ENCODE measurements at regions not wholly inside any gene's neighbourhood (a gene's known extent, or its start where the extent isn't known, plus 50 kb on each side); places are given as distances from the start of the nearest gene placed in this dataset.
"Not testable (repeated sequence)": the region's sequence is repeated elsewhere in the genome, so short reads cannot be mapped to it uniquely, and the experiment has no call there.

DNA sequence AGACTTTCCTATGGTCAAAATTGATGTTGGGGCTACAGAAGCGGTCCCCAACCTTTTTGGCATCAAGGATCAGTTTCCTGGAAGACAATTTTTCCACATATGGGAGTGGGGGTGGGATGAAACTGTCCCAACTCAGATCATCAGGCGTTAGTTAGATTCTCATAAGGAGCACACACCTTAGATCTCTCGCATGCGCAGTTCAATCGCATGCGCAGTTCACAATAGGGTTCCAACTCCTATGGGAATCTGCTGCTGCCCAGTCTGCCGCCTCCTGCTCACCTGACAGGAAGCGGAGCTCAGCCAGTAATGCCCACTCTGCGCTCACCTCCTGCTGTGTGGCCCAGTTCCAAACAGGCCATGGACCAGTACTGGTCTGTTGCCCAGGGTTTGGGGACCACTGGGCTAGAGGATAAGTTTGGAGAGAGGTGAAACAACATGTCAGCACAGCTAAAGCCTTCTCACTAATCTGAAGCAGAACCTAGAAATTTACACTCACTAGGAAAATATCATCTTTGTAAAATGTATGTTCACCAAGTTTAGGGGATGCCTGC is 410.8 kb upstream of the ZNF804A start:
- TF ChIP-seq, protein P1, sequence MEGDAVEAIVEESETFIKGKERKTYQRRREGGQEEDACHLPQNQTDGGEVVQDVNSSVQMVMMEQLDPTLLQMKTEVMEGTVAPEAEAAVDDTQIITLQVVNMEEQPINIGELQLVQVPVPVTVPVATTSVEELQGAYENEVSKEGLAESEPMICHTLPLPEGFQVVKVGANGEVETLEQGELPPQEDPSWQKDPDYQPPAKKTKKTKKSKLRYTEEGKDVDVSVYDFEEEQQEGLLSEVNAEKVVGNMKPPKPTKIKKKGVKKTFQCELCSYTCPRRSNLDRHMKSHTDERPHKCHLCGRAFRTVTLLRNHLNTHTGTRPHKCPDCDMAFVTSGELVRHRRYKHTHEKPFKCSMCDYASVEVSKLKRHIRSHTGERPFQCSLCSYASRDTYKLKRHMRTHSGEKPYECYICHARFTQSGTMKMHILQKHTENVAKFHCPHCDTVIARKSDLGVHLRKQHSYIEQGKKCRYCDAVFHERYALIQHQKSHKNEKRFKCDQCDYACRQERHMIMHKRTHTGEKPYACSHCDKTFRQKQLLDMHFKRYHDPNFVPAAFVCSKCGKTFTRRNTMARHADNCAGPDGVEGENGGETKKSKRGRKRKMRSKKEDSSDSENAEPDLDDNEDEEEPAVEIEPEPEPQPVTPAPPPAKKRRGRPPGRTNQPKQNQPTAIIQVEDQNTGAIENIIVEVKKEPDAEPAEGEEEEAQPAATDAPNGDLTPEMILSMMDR (IDR thresholded peaks at IDR 0.05; ENCODE audit: insufficient read depth, low read length, poor library complexity, severe bottlenecking), result no peak
- DNase-seq (ENCODE audit: extremely low read depth, insufficient read length), result no peak
- no peak overlapping the region for H3K4me3 ChIP-seq (replicated peaks; ENCODE audit: low read depth, low read length)
- H3K36me3 ChIP-seq (ENCODE audit: control insufficient read depth, insufficient read depth, low read length), result no peaks in the 10 kb centered on the region
- H3K27me3 ChIP-seq (replicated peaks; ENCODE audit: control insufficient read depth, insufficient read depth, low read length), result no peaks in the 10 kb centered on the region

DNA sequence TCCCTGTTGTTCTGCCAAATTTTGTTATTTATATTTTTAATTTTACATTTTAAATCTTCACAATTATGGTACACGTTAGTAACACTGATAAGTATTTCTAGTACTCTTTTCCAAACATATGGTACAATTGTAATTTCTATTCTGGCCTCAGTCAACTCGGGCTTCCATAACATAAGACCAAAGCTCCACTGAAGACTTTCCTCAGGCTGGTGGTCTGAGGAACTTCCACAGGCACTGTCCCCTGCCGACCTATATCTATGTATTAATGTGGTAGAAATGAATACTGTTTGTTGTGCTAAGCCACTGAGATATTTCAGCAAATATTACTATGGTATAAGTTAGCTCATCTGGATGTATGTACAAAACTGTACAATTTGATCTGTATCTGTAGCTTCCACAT is 407.6 kb upstream of the ZNF804A start:
- no peak overlapping the region for H3K4me3 ChIP-seq (replicated peaks; ENCODE audit: low read depth, low read length)
- DNase-seq (ENCODE audit: extremely low read depth, insufficient read length), result no peak
- H3K27me3 ChIP-seq (replicated peaks; ENCODE audit: control insufficient read depth, insufficient read depth, low read length), result no peaks in the 10 kb centered on the region
- TF ChIP-seq, protein P1 (IDR thresholded peaks at IDR 0.05; ENCODE audit: insufficient read depth, low read length, poor library complexity, severe bottlenecking), result no peak
- H3K36me3 ChIP-seq (ENCODE audit: control insufficient read depth, insufficient read depth, low read length), result no peaks in the 10 kb centered on the region

DNA sequence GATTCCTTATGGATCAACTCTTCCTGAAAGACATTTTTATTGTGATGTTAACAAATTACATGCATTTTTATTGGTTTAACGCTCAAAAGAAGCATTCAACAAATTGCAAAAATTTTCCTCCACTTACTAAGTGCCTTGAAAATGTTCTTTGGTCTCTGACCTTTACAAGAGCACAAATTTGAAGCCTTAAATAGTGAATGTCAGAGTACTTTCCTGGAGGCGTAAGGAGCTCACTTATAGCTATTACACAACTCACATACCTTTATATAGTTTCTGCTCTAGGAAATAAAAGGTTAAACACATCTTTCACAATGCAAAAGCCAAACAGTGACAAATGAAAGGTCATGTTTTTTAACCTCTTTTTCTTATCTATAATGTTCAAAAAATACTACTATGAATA is 405.7 kb upstream of the ZNF804A start:
- TF ChIP-seq, protein P1 (IDR thresholded peaks at IDR 0.05; ENCODE audit: insufficient read depth, low read length, poor library complexity, severe bottlenecking), result no peak
- Histone ChIP-seq H3K36me3 (ENCODE audit: control insufficient read depth, insufficient read depth, low read length) (no peaks in the 10 kb centered on the region), H3K27me3 (replicated peaks; ENCODE audit: control insufficient read depth, insufficient read depth, low read length) (no peaks in the 10 kb centered on the region), H3K4me3 (replicated peaks; ENCODE audit: low read depth, low read length) (no peak overlapping the region)
- no peak for DNase-seq (ENCODE audit: extremely low read depth, insufficient read length)

DNA sequence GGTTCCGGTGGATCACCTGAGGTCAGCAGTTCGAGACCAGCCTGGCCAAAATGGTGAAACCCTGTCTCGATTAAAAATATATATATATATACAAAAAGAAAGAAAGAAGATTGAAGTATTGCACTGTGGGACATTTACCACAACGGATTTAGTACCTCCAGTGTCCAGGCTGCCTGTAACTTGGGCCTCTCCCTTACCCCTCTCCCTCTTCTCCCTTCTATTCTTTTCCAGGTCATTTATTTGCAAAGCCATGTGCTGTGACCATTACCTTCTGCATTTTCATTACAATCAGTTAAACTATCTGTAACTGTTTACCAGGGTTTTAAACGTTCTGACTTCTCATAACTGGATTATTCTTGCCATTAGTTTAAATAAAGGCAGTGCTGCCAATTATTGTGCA is 400.9 kb upstream of the ZNF804A start:
- no peak for DNase-seq (ENCODE audit: extremely low read depth, insufficient read length)
- Histone ChIP-seq H3K4me3 (replicated peaks; ENCODE audit: low read depth, low read length) (no peak overlapping the region), H3K27me3 (replicated peaks; ENCODE audit: control insufficient read depth, insufficient read depth, low read length) (no peaks in the 10 kb centered on the region), H3K36me3 (ENCODE audit: control insufficient read depth, insufficient read depth, low read length) (no peaks in the 10 kb centered on the region)
- TF ChIP-seq, protein P1 (IDR thresholded peaks at IDR 0.05; ENCODE audit: insufficient read depth, low read length, poor library complexity, severe bottlenecking), result no peak

DNA sequence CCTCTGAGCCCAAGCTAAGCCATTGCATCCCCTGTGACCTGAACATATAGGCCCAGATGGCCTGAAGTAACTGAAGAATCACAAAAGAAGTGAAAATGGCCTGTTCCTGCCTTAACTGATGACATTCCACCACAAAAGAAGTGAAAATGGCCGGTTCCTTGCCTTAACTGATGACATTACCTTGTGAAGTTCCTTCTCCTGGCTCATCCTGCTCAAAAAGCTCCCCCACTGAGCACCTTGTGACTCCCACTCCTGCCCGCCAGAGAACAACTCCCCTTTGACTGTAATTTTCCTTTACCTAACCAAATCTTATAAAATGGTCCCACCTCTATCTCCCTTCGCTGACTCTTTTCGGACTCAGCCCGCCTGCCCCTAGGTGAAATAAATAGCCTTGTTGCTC is 399.5 kb upstream of the ZNF804A start:
- H3K36me3 ChIP-seq (ENCODE audit: control insufficient read depth, insufficient read depth, low read length); H3K4me3 ChIP-seq (replicated peaks; ENCODE audit: low read depth, low read length); DNase-seq (ENCODE audit: extremely low read depth, insufficient read length); H3K27me3 ChIP-seq (replicated peaks; ENCODE audit: control insufficient read depth, insufficient read depth, low read length): not testable (repeated sequence)

DNA sequence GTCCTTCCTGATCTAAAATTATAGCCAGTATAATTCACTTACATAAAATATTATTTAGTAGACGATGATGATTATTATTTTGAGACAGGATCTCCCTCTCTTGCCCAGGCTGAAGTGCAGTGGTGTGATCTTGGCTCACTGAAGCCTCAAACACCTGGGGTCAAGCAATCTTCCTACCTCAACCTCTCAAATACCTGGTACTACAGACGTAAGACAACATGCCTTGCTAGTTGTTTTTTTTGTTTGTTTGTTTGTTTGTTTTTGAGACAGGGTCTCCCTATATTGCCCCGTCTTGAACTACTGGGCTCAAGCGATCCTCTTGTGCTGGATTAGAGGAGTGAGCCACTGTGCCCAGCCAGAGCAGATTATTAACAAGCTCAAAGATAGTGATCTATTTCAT is 399.1 kb upstream of the ZNF804A start:
- TF ChIP-seq, protein P1 (IDR thresholded peaks at IDR 0.05; ENCODE audit: insufficient read depth, low read length, poor library complexity, severe bottlenecking), result no peak
- H3K36me3 ChIP-seq (ENCODE audit: control insufficient read depth, insufficient read depth, low read length), result no peaks in the 10 kb centered on the region
- H3K4me3 ChIP-seq (replicated peaks; ENCODE audit: low read depth, low read length), result no peak overlapping the region
- DNase-seq (ENCODE audit: extremely low read depth, insufficient read length), result no peak
- H3K27me3 ChIP-seq (replicated peaks; ENCODE audit: control insufficient read depth, insufficient read depth, low read length), result no peaks in the 10 kb centered on the region

Measured in GM06990 (cell line).